Neural cell (in vitro differentiated cells): ENCODE measurements at regions not wholly inside any gene's neighbourhood (a gene's known extent, or its start where the extent isn't known, plus 50 kb on each side); places are given as distances from the start of the nearest gene placed in this dataset.

Experiments
- H2AFZ ChIP-seq: fragments of 200-600, 300-800 bp; sonication (generic), shearing (Covaris generic); 2 replicates; pipeline ENCODE4 v1.6.0; 2014; ENCODE audit warnings: low read depth, mild to moderate bottlenecking, antibody characterized with exemption, low read length, moderate library complexity
- H3F3A ChIP-seq: fragments of 200-600 bp; shearing (Covaris generic); 2 replicates; pipeline ENCODE4 v1.6.1; 2016; ENCODE audit warnings: mild to moderate bottlenecking, moderate library complexity, mixed read lengths, antibody characterized with exemption, low read length; ENCODE audit not compliant: insufficient read depth, poor library complexity, severe bottlenecking
- H3K27ac ChIP-seq: fragments of 200-600, 300-800 bp; sonication (generic), shearing (Covaris generic); 2 replicates; pipeline ENCODE4 v1.5.1; 2014; ENCODE audit warnings: mild to moderate bottlenecking, low read length, moderate library complexity
- H3K27me3 ChIP-seq: fragments of 300-800, 200-600 bp; sonication (generic), shearing (Covaris generic); 2 replicates; pipeline ENCODE4 v1.6.0; 2014; ENCODE audit warnings: mild to moderate bottlenecking, low read depth, low read length, moderate library complexity; ENCODE audit not compliant: insufficient read depth
- H3K36me3 ChIP-seq: fragments of 300-800, 200-600 bp; sonication (generic), shearing (Covaris generic); 2 replicates; pipeline ENCODE4 v1.5.1; 2014; ENCODE audit warnings: mild to moderate bottlenecking, antibody characterized with exemption, low read length, moderate library complexity; ENCODE audit not compliant: insufficient read depth
- H3K4me2 ChIP-seq: fragments of 300-800, 200-600 bp; sonication (generic), shearing (Covaris generic); 2 replicates; pipeline ENCODE4 v1.6.0; 2014; ENCODE audit warnings: mild to moderate bottlenecking, low read length
- H3K4me3 ChIP-seq: fragments of 300-800, 200-600 bp; sonication (generic), shearing (Covaris generic); 2 replicates; pipeline ENCODE4 v1.5.1; 2014; ENCODE audit warnings: mild to moderate bottlenecking, low read length, moderate library complexity
- H3K79me2 ChIP-seq: fragments of 200-600 bp; shearing (Covaris generic); replicated peaks from 2 replicates; pipeline ENCODE4 v1.6.0; 2014; ENCODE audit warnings: mild to moderate bottlenecking, low read length, moderate library complexity; ENCODE audit not compliant: insufficient read depth
- H3K9ac ChIP-seq: fragments of 300-800, 200-600 bp; sonication (generic), shearing (Covaris generic); 2 replicates; pipeline ENCODE4 v1.6.1; 2016; ENCODE audit warnings: mild to moderate bottlenecking, low read length, mixed read lengths
- H3K9me2 ChIP-seq: fragments of 200-600 bp; shearing (Covaris generic); 2 replicates; pipeline ENCODE4 v1.6.1; 2016; ENCODE audit warnings: mild to moderate bottlenecking, low read length, mixed read lengths; ENCODE audit not compliant: insufficient read depth
- H3K9me3 ChIP-seq: fragments of 200-600, 300-800 bp; sonication (generic), shearing (Covaris generic); 2 replicates; pipeline ENCODE4 v1.6.1; 2016; ENCODE audit warnings: mild to moderate bottlenecking, mixed run types, low read length, moderate library complexity, mixed read lengths
- H4K20me1 ChIP-seq: fragments of 200-600 bp; shearing (Covaris generic); 2 replicates; pipeline ENCODE4 v1.6.1; 2016; ENCODE audit warnings: mild to moderate bottlenecking, mixed run types; ENCODE audit not compliant: insufficient read depth
- EP300 ChIP-seq: fragments of 450-650 bp; conservative IDR thresholded peaks from 2 replicates; pipeline ENCODE4 v1.6.1; 2014; ENCODE audit warnings: antibody characterized with exemption, mild to moderate bottlenecking, moderate library complexity; ENCODE audit not compliant: poor library complexity, severe bottlenecking
- EZH2 ChIP-seq: fragments of 200-600, 300-800 bp; shearing (Covaris generic), sonication (generic); IDR thresholded peaks from 2 replicates; pipeline ENCODE4 v1.6.1; 2014; ENCODE audit warnings: antibody characterized with exemption, low read length, borderline replicate concordance, mild to moderate bottlenecking; ENCODE audit not compliant: insufficient read depth, poor library complexity, severe bottlenecking
- MXI1 ChIP-seq: fragments of 450-650 bp; conservative IDR thresholded peaks from 2 replicates; pipeline ENCODE4 v1.6.1; 2014; ENCODE audit warnings: antibody characterized with exemption, mild to moderate bottlenecking; ENCODE audit not compliant: poor library complexity, severe bottlenecking
- POLR2AphosphoS5 ChIP-seq: IDR thresholded peaks from 2 replicates; pipeline ENCODE4 v1.6.1; 2012
- RAD21 ChIP-seq: fragments of 450-650 bp; conservative IDR thresholded peaks from 2 replicates; pipeline ENCODE4 v1.6.1; 2014; ENCODE audit warnings: antibody characterized with exemption, mild to moderate bottlenecking, moderate library complexity
- SMC3 ChIP-seq: fragments of 450-650 bp; conservative IDR thresholded peaks from 2 replicates; pipeline ENCODE4 v1.6.1; 2014; ENCODE audit warnings: antibody characterized with exemption, mild to moderate bottlenecking, moderate library complexity; ENCODE audit not compliant: poor library complexity
- TAF1 ChIP-seq: IDR thresholded peaks from 2 replicates; pipeline ENCODE4 v1.6.1; 2012; ENCODE audit warnings: low read depth
- TF ChIP-seq, protein P1 (sequence below): IDR thresholded peaks from 2 replicates; pipeline ENCODE4 v1.6.1; 2012; ENCODE audit warnings: borderline replicate concordance
- TF ChIP-seq, protein P2 (sequence below): fragments of 450-650 bp; IDR thresholded peaks from 2 replicates; pipeline ENCODE4 v1.5.1; 2014; ENCODE audit warnings: antibody characterized with exemption, mild to moderate bottlenecking, moderate library complexity; ENCODE audit not compliant: poor library complexity, severe bottlenecking

DNA sequence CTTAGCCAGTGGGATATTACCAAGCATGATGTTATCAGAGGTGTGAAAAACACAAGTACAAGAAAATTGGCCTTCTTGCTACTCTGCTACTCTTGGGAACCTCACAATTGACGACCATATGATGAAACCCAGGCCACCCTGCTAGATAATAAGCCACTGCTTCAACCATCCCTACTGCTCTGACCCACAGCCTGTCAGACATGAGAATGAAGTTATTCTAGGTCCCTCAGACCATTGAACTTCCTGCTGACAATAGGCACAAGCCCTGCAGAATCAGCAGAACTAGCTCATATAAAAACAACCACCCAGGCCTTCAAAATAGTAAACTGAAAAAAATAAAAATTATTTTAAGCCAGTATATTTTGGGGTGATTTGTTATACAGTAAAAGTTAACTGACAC lies 559.9 kb downstream of the KCTD12 start:
- Histone ChIP-seq H3K36me3 (no peaks in the 10 kb centered on the region), H3K79me2 (no peaks in the 10 kb centered on the region), H3F3A (no peaks in the 10 kb centered on the region), H3K27me3 (no peaks in the 10 kb centered on the region), H3K4me2 (no peak overlapping the region), H2AFZ (no peak overlapping the region), H4K20me1 (no peaks in the 10 kb centered on the region), H3K27ac (no peak overlapping the region), H3K9me3 (no peaks in the 10 kb centered on the region), H3K4me3 (no peak overlapping the region), H3K9me2 (no peaks in the 10 kb centered on the region), H3K9ac (no peak overlapping the region)
- TF ChIP-seq RAD21 (no peak), EZH2 (no peak), POLR2AphosphoS5 (no peak), MXI1 (no peak), EP300 (no peak), SMC3 (no peak), TAF1 (no peak)
- TF ChIP-seq, protein P1, sequence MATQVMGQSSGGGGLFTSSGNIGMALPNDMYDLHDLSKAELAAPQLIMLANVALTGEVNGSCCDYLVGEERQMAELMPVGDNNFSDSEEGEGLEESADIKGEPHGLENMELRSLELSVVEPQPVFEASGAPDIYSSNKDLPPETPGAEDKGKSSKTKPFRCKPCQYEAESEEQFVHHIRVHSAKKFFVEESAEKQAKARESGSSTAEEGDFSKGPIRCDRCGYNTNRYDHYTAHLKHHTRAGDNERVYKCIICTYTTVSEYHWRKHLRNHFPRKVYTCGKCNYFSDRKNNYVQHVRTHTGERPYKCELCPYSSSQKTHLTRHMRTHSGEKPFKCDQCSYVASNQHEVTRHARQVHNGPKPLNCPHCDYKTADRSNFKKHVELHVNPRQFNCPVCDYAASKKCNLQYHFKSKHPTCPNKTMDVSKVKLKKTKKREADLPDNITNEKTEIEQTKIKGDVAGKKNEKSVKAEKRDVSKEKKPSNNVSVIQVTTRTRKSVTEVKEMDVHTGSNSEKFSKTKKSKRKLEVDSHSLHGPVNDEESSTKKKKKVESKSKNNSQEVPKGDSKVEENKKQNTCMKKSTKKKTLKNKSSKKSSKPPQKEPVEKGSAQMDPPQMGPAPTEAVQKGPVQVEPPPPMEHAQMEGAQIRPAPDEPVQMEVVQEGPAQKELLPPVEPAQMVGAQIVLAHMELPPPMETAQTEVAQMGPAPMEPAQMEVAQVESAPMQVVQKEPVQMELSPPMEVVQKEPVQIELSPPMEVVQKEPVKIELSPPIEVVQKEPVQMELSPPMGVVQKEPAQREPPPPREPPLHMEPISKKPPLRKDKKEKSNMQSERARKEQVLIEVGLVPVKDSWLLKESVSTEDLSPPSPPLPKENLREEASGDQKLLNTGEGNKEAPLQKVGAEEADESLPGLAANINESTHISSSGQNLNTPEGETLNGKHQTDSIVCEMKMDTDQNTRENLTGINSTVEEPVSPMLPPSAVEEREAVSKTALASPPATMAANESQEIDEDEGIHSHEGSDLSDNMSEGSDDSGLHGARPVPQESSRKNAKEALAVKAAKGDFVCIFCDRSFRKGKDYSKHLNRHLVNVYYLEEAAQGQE = no peak
- TF ChIP-seq, protein P2, sequence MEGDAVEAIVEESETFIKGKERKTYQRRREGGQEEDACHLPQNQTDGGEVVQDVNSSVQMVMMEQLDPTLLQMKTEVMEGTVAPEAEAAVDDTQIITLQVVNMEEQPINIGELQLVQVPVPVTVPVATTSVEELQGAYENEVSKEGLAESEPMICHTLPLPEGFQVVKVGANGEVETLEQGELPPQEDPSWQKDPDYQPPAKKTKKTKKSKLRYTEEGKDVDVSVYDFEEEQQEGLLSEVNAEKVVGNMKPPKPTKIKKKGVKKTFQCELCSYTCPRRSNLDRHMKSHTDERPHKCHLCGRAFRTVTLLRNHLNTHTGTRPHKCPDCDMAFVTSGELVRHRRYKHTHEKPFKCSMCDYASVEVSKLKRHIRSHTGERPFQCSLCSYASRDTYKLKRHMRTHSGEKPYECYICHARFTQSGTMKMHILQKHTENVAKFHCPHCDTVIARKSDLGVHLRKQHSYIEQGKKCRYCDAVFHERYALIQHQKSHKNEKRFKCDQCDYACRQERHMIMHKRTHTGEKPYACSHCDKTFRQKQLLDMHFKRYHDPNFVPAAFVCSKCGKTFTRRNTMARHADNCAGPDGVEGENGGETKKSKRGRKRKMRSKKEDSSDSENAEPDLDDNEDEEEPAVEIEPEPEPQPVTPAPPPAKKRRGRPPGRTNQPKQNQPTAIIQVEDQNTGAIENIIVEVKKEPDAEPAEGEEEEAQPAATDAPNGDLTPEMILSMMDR = no peak

DNA sequence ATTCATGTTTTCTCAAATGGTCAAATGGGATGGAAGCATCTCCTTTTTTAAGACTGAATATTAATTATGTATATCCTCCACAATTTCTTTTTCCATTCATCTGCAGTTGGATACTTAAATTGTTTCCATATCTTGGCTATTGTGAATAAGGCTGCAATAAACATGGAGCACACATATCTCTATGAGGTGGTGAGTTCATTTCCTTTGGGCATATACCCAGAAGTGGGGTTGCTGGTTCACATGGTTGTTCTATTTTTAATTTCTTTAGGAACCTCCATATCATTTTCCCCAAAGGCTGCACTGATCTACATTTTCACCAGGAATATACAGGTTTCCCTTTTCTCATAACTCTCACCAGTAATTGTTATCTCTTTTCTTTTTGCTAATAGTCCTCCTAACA lies 566.3 kb downstream of the KCTD12 start:
- no peak overlapping the region for H3K4me2 ChIP-seq
- H3K9me2 ChIP-seq = no peaks in the 10 kb centered on the region
- no peaks in the 10 kb centered on the region for H3K79me2 ChIP-seq
- no peaks in the 10 kb centered on the region for H3K9me3 ChIP-seq
- H3K27me3 ChIP-seq = no peaks in the 10 kb centered on the region
- no peak overlapping the region for H3K27ac ChIP-seq
- H3F3A ChIP-seq = no peaks in the 10 kb centered on the region
- no peak overlapping the region for H2AFZ ChIP-seq
- no peaks in the 10 kb centered on the region for H4K20me1 ChIP-seq
- no peak overlapping the region for H3K9ac ChIP-seq
- H3K36me3 ChIP-seq = no peaks in the 10 kb centered on the region
- no peak for TF ChIP-seq POLR2AphosphoS5
- TF ChIP-seq TAF1 = no peak
- TF ChIP-seq, protein P1 = no peak
- TF ChIP-seq, protein P2 = no peak
- no peak for TF ChIP-seq RAD21
- no peak for TF ChIP-seq MXI1
- no peak for TF ChIP-seq SMC3
- no peak for TF ChIP-seq EP300
- H3K4me3 ChIP-seq = no peak overlapping the region
